ENCODE measurements at regions not wholly inside any gene's neighbourhood (a gene's known extent, or its start where the extent isn't known, plus 50 kb on each side); places are given as distances from the start of the nearest gene placed in this dataset.

GRCh38 chr10:2974503-2975207 lies 92.7 kb upstream of the PFKP start:
- Histone ChIP-seq H3K4me1 (no peaks in the 10 kb centered on the region), H3K9me3 (no peaks in the 10 kb centered on the region), H3K4me3 (no peak overlapping the region), H3K36me3 (no peaks in the 10 kb centered on the region), H3K27ac (no peak overlapping the region), H3K27me3 (no peaks in the 10 kb centered on the region)
- intact Hi-C loops (cut with DNase I), result no loop called here
- ATAC-seq (no peak), DNase-seq (no peak)
- no peak for TF ChIP-seq CTCF (IDR thresholded peaks at IDR 0.05)

- ATAC-seq, result no peak
- no peak for TF ChIP-seq CTCF (IDR thresholded peaks at IDR 0.05)
- no peak overlapping the region for H3K4me3 ChIP-seq
- H3K27me3 ChIP-seq, result no peaks in the 10 kb centered on the region
- no peaks in the 10 kb centered on the region for H3K36me3 ChIP-seq
- H3K27ac ChIP-seq, result no peak overlapping the region
- DNase-seq, result no peak
- no peaks in the 10 kb centered on the region for H3K9me3 ChIP-seq
- no peaks in the 10 kb centered on the region for H3K4me1 ChIP-seq
- intact Hi-C loops (cut with DNase I), result no loop called here
These were observed 93.3 kb upstream of the PFKP start for GRCh38 chr10:2974083-2974482.

GRCh38 chr10:2972810-2973209 lies 94.5 kb upstream of the PFKP start:
- ATAC-seq (no peak), DNase-seq (no peak)
- Histone ChIP-seq H3K27me3 (no peaks in the 10 kb centered on the region), H3K4me3 (no peak overlapping the region), H3K4me1 (no peaks in the 10 kb centered on the region), H3K9me3 (no peaks in the 10 kb centered on the region), H3K36me3 (no peaks in the 10 kb centered on the region), H3K27ac (no peak overlapping the region)
- intact Hi-C loops (cut with DNase I), result no loop called here
- no peak for TF ChIP-seq CTCF (IDR thresholded peaks at IDR 0.05)

- DNase-seq, result no peak
- no peak for ATAC-seq
- H3K4me3 ChIP-seq, result no peak overlapping the region
- no peaks in the 10 kb centered on the region for H3K9me3 ChIP-seq
- intact Hi-C loops (cut with DNase I), result no loop called here
- no peaks in the 10 kb centered on the region for H3K27me3 ChIP-seq
- no peak for TF ChIP-seq CTCF (IDR thresholded peaks at IDR 0.05)
- no peaks in the 10 kb centered on the region for H3K36me3 ChIP-seq
- no peak overlapping the region for H3K27ac ChIP-seq
- H3K4me1 ChIP-seq, result no peaks in the 10 kb centered on the region
These were observed 95.1 kb upstream of the PFKP start for GRCh38 chr10:2972216-2972615.

GRCh38 chr10:2970190-2970823 lies 97.0 kb upstream of the PFKP start:
- intact Hi-C loops (cut with DNase I), result no loop called here
- no peak for ATAC-seq
- no peak for TF ChIP-seq CTCF (IDR thresholded peaks at IDR 0.05)
- H3K27me3 ChIP-seq, result no peaks in the 10 kb centered on the region
- no peaks in the 10 kb centered on the region for H3K9me3 ChIP-seq
- DNase-seq, result no peak
- H3K4me3 ChIP-seq, result no peak overlapping the region
- H3K27ac ChIP-seq, result no peak overlapping the region
- H3K36me3 ChIP-seq, result no peaks in the 10 kb centered on the region
- H3K4me1 ChIP-seq, result no peaks in the 10 kb centered on the region

All from upper lobe of right lung (tissue), 1 donor.